ENCODE measurements at regions not wholly inside any gene's neighbourhood (a gene's known extent, or its start where the extent isn't known, plus 50 kb on each side); places are given as distances from the start of the nearest gene placed in this dataset.

DNA sequence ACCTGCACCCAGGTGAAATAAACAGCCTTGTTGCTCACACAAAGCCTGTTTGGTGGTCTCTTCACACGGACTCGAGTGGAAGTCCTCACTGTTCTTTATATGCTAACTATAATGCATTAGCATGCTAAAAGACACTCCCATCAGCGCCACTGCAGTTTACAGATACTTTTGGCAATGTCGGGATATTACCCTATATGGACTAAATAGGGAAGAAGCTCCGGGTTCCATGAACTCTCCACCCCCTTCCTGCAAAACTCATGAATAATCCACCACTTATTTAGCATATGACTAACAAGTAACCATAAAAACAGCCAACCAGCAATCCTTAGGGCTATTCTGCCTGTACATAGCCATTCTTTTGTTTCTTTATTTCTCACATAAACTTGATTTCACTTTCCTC lies 426.2 kb upstream of the PTPRD start:
- no peaks in the 10 kb centered on the region for H3K9me3 ChIP-seq (ENCODE audit: control insufficient read depth, insufficient read depth, low read length)
- H3K36me3 ChIP-seq (ENCODE audit: control insufficient read depth, insufficient read depth, low read length) = no peaks in the 10 kb centered on the region
- H3K27me3 ChIP-seq (ENCODE audit: control insufficient read depth, insufficient read depth, low read length) = no peaks in the 10 kb centered on the region
- H3K9ac ChIP-seq (ENCODE audit: low read depth, low read length) = 0 out of 2 replicates have a peak overlapping the region, but pooled peaks have one; percentile 8
- H3K27ac ChIP-seq (ENCODE audit: low read depth, low read length) = peak overlapping the region; percentile 59
- H3K4me1 ChIP-seq (ENCODE audit: control insufficient read depth, insufficient read depth, low read length) = peaks cover 22% of the 10 kb centered on the region
- no peak overlapping the region for H3K4me3 ChIP-seq (ENCODE audit: low read depth, low read length)

GRCh38 chr9:11045589-11045988 lies 432.8 kb upstream of the PTPRD start:
- Histone ChIP-seq H3K27me3 (ENCODE audit: control insufficient read depth, insufficient read depth, low read length) (no peaks in the 10 kb centered on the region), H3K4me1 (ENCODE audit: control insufficient read depth, insufficient read depth, low read length) (0 out of 2 replicates have a peak, but pooled peaks cover 4% of the 10 kb centered on the region), H3K27ac (ENCODE audit: low read depth, low read length) (no peak overlapping the region), H3K4me3 (ENCODE audit: low read depth, low read length) (no peak overlapping the region), H3K9me3 (ENCODE audit: control insufficient read depth, insufficient read depth, low read length) (no peaks in the 10 kb centered on the region), H3K36me3 (ENCODE audit: control insufficient read depth, insufficient read depth, low read length) (no peaks in the 10 kb centered on the region), H3K9ac (ENCODE audit: low read depth, low read length) (no peak overlapping the region)

GRCh38 chr9:11063263-11063662 lies 450.5 kb upstream of the PTPRD start:
- H3K27me3 ChIP-seq (ENCODE audit: control insufficient read depth, insufficient read depth, low read length) = no peaks in the 10 kb centered on the region
- H3K4me3 ChIP-seq (ENCODE audit: low read depth, low read length) = no peak overlapping the region
- H3K4me1 ChIP-seq (ENCODE audit: control insufficient read depth, insufficient read depth, low read length) = peaks cover 8% of the 10 kb centered on the region
- no peaks in the 10 kb centered on the region for H3K9me3 ChIP-seq (ENCODE audit: control insufficient read depth, insufficient read depth, low read length)
- no peak overlapping the region for H3K27ac ChIP-seq (ENCODE audit: low read depth, low read length)
- no peak overlapping the region for H3K9ac ChIP-seq (ENCODE audit: low read depth, low read length)
- no peaks in the 10 kb centered on the region for H3K36me3 ChIP-seq (ENCODE audit: control insufficient read depth, insufficient read depth, low read length)

- H3K27ac ChIP-seq (ENCODE audit: low read depth, low read length) = no peak overlapping the region
Measured at GRCh38 chr9:11064909-11065308, 452.1 kb upstream of the PTPRD start.

GRCh38 chr9:11072176-11072575 lies 459.4 kb upstream of the PTPRD start:
- no peak overlapping the region for H3K4me3 ChIP-seq (ENCODE audit: low read depth, low read length)

More at GRCh38 chr9:11064909-11065308, 452.1 kb upstream of the PTPRD start:
- Histone ChIP-seq H3K9ac (ENCODE audit: low read depth, low read length) (no peak overlapping the region), H3K4me1 (ENCODE audit: control insufficient read depth, insufficient read depth, low read length) (peaks cover 8% of the 10 kb centered on the region), H3K4me3 (ENCODE audit: low read depth, low read length) (no peak overlapping the region), H3K27me3 (ENCODE audit: control insufficient read depth, insufficient read depth, low read length) (no peaks in the 10 kb centered on the region), H3K36me3 (ENCODE audit: control insufficient read depth, insufficient read depth, low read length) (no peaks in the 10 kb centered on the region), H3K9me3 (ENCODE audit: control insufficient read depth, insufficient read depth, low read length) (no peaks in the 10 kb centered on the region)

GRCh38 chr9:11086561-11086960 lies 473.8 kb upstream of the PTPRD start:
- H3K36me3 ChIP-seq (ENCODE audit: control insufficient read depth, insufficient read depth, low read length) = no peaks in the 10 kb centered on the region
- H3K4me3 ChIP-seq (ENCODE audit: low read depth, low read length) = no peak overlapping the region
- H3K27ac ChIP-seq (ENCODE audit: low read depth, low read length) = no peak overlapping the region
- no peaks in the 10 kb centered on the region for H3K9me3 ChIP-seq (ENCODE audit: control insufficient read depth, insufficient read depth, low read length)
- H3K27me3 ChIP-seq (ENCODE audit: control insufficient read depth, insufficient read depth, low read length) = no peaks in the 10 kb centered on the region
- no peak overlapping the region for H3K9ac ChIP-seq (ENCODE audit: low read depth, low read length)
- peaks cover 4% of the 10 kb centered on the region; the same call in 1 of the 2 replicates for H3K4me1 ChIP-seq (ENCODE audit: control insufficient read depth, insufficient read depth, low read length)

More at GRCh38 chr9:11072176-11072575, 459.4 kb upstream of the PTPRD start:
- no peaks in the 10 kb centered on the region for H3K36me3 ChIP-seq (ENCODE audit: control insufficient read depth, insufficient read depth, low read length)
- H3K27me3 ChIP-seq (ENCODE audit: control insufficient read depth, insufficient read depth, low read length) = no peaks in the 10 kb centered on the region
- no peak overlapping the region for H3K9ac ChIP-seq (ENCODE audit: low read depth, low read length)
- no peaks in the 10 kb centered on the region for H3K9me3 ChIP-seq (ENCODE audit: control insufficient read depth, insufficient read depth, low read length)
- H3K4me1 ChIP-seq (ENCODE audit: control insufficient read depth, insufficient read depth, low read length) = no peaks in the 10 kb centered on the region
- no peak overlapping the region for H3K27ac ChIP-seq (ENCODE audit: low read depth, low read length)

DNA sequence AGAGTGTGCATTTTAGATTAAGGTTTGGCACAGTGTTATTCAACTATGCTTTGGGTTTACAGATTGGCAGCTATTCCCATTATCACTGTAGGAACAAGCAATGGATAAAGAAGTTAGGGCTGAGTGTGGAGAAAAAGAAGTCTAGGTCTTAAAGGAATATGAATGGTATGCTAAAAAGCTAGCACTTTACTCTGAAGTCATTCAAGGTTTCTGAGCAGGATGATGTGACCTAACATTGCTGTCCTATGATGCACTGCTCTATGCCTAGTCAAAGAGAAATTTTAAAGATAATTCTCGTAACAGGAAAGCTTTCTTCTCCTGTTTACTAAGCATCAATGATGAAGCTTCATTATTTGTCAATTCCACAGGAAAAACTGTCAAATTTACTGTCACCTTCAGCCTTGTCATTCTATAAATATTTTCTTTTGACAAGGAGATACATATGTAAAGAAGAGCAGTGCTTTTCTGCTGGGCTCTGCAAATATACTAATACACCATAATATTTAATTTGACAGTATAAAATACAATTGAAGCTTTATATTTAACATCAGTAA lies 476.1 kb upstream of the PTPRD start:
- H3K36me3 ChIP-seq (ENCODE audit: control insufficient read depth, insufficient read depth, low read length) = no peaks in the 10 kb centered on the region
- no peak overlapping the region for H3K9ac ChIP-seq (ENCODE audit: low read depth, low read length)
- H3K9me3 ChIP-seq (ENCODE audit: control insufficient read depth, insufficient read depth, low read length) = no peaks in the 10 kb centered on the region
- H3K4me1 ChIP-seq (ENCODE audit: control insufficient read depth, insufficient read depth, low read length) = peaks cover 8% of the 10 kb centered on the region; the same call in 1 of the 2 replicates
- no peak overlapping the region for H3K4me3 ChIP-seq (ENCODE audit: low read depth, low read length)
- H3K27ac ChIP-seq (ENCODE audit: low read depth, low read length) = no peak overlapping the region
- no peaks in the 10 kb centered on the region for H3K27me3 ChIP-seq (ENCODE audit: control insufficient read depth, insufficient read depth, low read length)

- H3K9me3 ChIP-seq (ENCODE audit: control insufficient read depth, insufficient read depth, low read length) = no peaks in the 10 kb centered on the region
- H3K9ac ChIP-seq (ENCODE audit: low read depth, low read length) = no peak overlapping the region
- H3K4me3 ChIP-seq (ENCODE audit: low read depth, low read length) = no peak overlapping the region
- H3K27ac ChIP-seq (ENCODE audit: low read depth, low read length) = no peak overlapping the region
- H3K27me3 ChIP-seq (ENCODE audit: control insufficient read depth, insufficient read depth, low read length) = no peaks in the 10 kb centered on the region
- peaks cover 4% of the 10 kb centered on the region; the same call in 1 of the 2 replicates for H3K4me1 ChIP-seq (ENCODE audit: control insufficient read depth, insufficient read depth, low read length)
- H3K36me3 ChIP-seq (ENCODE audit: control insufficient read depth, insufficient read depth, low read length) = no peaks in the 10 kb centered on the region
Measured at GRCh38 chr9:11092974-11093373, 480.2 kb upstream of the PTPRD start.

DNA sequence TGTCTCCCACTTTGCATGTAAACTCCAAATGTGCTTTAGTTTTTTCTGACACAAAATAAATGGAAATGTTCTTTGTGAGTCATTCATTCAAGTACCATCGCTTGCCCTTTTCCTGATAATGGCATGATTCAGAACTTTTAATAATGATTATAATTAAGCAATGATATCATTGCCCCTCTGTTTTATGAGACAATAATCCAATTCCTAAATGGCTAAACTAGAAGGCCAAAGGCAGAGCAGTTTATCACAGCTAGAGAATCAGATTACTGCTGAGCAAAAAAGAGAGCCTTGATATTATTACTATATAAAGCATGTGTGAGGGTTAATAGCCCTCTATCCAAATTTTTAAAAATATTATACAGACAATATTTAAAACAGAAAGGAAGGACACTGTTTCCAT lies 484.2 kb upstream of the PTPRD start:
- H3K36me3 ChIP-seq (ENCODE audit: control insufficient read depth, insufficient read depth, low read length) = no peaks in the 10 kb centered on the region
- H3K9me3 ChIP-seq (ENCODE audit: control insufficient read depth, insufficient read depth, low read length) = no peaks in the 10 kb centered on the region; the same call in 1 of the 2 replicates
- H3K27ac ChIP-seq (ENCODE audit: low read depth, low read length) = no peak overlapping the region
- no peak overlapping the region for H3K4me3 ChIP-seq (ENCODE audit: low read depth, low read length)
- no peak overlapping the region for H3K9ac ChIP-seq (ENCODE audit: low read depth, low read length)
- H3K4me1 ChIP-seq (ENCODE audit: control insufficient read depth, insufficient read depth, low read length) = peaks cover 4% of the 10 kb centered on the region; the same call in 1 of the 2 replicates
- no peaks in the 10 kb centered on the region for H3K27me3 ChIP-seq (ENCODE audit: control insufficient read depth, insufficient read depth, low read length)

DNA sequence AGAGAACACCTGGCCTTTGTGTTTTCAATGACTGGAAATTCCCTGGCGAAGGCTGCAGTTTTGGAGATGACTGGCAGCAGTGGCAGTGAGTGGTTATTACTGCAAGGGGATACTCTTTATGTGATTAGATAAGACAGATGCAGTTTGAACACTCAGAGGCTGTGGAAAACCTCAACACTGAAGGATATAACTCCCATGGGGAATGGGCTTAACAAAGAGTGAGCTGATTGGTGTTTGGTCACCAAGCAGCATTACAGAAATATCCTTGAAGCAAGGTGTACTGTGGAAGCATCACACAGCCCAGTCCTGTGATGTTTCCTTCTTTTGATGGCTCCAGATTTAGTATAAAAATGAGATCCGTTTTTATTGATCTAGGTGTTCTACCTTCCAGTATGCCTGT lies 490.7 kb upstream of the PTPRD start:
- Histone ChIP-seq H3K36me3 (ENCODE audit: control insufficient read depth, insufficient read depth, low read length) (no peaks in the 10 kb centered on the region), H3K4me1 (ENCODE audit: control insufficient read depth, insufficient read depth, low read length) (0 out of 2 replicates have a peak, but pooled peaks cover 6% of the 10 kb centered on the region), H3K9me3 (ENCODE audit: control insufficient read depth, insufficient read depth, low read length) (no peaks in the 10 kb centered on the region; the same call in 1 of the 2 replicates), H3K4me3 (ENCODE audit: low read depth, low read length) (no peak overlapping the region), H3K9ac (ENCODE audit: low read depth, low read length) (no peak overlapping the region), H3K27me3 (ENCODE audit: control insufficient read depth, insufficient read depth, low read length) (no peaks in the 10 kb centered on the region), H3K27ac (ENCODE audit: low read depth, low read length) (no peak overlapping the region)

DNA sequence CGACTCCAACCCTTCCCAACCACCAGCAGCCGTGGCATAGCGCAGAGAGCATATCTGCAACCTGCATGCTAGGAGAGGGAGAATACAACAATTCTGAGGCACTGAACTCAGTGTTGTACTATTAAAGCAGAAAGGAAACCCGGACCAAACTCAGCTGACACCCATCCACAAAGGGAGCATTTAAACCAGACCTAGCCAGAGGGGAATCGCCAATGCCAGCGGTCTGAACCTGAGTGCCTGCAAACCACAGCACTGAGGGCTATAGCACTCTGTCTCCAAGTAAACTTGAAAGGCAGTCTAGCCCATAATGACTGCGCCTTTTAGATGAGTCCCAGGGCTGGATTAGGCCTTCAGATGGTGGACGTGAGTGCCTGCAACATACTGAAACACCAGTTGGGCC lies 494.4 kb upstream of the PTPRD start:
- Histone ChIP-seq H3K4me3 (ENCODE audit: low read depth, low read length) (no peak overlapping the region), H3K9me3 (ENCODE audit: control insufficient read depth, insufficient read depth, low read length) (no peaks in the 10 kb centered on the region), H3K36me3 (ENCODE audit: control insufficient read depth, insufficient read depth, low read length) (no peaks in the 10 kb centered on the region), H3K9ac (ENCODE audit: low read depth, low read length) (no peak overlapping the region), H3K27ac (ENCODE audit: low read depth, low read length) (no peak overlapping the region), H3K27me3 (ENCODE audit: control insufficient read depth, insufficient read depth, low read length) (no peaks in the 10 kb centered on the region), H3K4me1 (ENCODE audit: control insufficient read depth, insufficient read depth, low read length) (0 out of 2 replicates have a peak, but pooled peaks cover 6% of the 10 kb centered on the region)
